NB4 (cell line): ENCODE measurements at regions not wholly inside any gene's neighbourhood (a gene's known extent, or its start where the extent isn't known, plus 50 kb on each side); places are given as distances from the start of the nearest gene placed in this dataset.

ENCODE experiments used
- MYC ChIP-seq: IDR thresholded peaks from 2 replicates; pipeline ENCODE4 v1.6.1; 2011; ENCODE audit warnings: low read depth, low read length
- POLR2A ChIP-seq: IDR thresholded peaks from 2 replicates; pipeline ENCODE4 v1.6.1; 2011; ENCODE audit warnings: mild to moderate bottlenecking; ENCODE audit not compliant: insufficient read length; ENCODE audit errors: extremely low read depth
- TF ChIP-seq, protein P1 (sequence below): IDR thresholded peaks from one replicate; pipeline ENCODE4 v1.5.1; 2012; ENCODE audit warnings: low read depth, low read length
- TF ChIP-seq, protein P2 (sequence below): IDR thresholded peaks from 2 replicates; pipeline ENCODE4 v1.6.1; 2011; ENCODE audit warnings: low read depth, low read length

DNA sequence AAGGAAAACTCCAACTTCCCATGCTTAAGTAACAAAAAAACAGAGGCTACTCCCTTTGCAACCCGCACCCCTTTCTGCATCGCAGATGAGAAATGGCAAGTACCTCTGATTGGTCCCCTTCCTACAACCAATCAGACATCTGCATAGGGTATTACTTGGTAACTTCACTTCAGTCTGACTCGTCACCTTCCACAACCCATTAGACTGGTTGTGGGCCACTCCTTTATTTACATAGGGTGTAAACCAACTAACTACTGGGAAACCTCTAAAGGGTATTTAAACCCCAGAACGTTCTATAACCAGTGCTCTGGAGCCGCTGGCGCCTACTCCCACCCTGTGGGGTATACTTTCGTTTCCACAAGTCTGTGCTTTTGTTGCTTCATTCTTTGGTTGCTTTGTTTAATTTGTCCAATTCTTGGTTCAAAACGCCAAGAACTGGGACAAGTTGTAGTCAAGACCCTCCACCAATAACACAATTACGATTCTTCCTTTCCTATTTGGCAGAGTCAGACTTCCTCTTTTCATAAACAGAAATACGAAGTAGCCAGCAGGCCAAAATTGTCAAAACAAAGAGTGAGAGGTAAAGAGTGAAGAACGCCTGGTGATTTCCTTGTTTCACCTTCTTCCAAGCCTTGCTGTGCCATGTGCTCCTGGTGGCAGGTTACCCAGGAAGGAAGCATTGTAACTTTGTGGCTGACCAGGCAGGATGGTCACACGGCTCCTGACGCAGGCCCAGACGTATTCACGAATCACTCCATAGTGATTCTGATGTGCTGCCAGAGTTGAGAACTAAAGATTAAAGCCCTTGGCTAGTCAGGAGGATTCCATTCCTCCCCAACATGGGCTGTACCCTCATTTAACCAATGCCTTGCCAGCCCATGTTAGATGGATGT, 477.4 kb downstream of the ARHGEF28 start:
- TF ChIP-seq POLR2A (no peak), MYC (no peak)
- TF ChIP-seq, protein P1, sequence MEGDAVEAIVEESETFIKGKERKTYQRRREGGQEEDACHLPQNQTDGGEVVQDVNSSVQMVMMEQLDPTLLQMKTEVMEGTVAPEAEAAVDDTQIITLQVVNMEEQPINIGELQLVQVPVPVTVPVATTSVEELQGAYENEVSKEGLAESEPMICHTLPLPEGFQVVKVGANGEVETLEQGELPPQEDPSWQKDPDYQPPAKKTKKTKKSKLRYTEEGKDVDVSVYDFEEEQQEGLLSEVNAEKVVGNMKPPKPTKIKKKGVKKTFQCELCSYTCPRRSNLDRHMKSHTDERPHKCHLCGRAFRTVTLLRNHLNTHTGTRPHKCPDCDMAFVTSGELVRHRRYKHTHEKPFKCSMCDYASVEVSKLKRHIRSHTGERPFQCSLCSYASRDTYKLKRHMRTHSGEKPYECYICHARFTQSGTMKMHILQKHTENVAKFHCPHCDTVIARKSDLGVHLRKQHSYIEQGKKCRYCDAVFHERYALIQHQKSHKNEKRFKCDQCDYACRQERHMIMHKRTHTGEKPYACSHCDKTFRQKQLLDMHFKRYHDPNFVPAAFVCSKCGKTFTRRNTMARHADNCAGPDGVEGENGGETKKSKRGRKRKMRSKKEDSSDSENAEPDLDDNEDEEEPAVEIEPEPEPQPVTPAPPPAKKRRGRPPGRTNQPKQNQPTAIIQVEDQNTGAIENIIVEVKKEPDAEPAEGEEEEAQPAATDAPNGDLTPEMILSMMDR, result no peak
- TF ChIP-seq, protein P2, sequence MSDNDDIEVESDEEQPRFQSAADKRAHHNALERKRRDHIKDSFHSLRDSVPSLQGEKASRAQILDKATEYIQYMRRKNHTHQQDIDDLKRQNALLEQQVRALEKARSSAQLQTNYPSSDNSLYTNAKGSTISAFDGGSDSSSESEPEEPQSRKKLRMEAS, result peak; percentile 41; the same call in 1 of the 2 replicates
